Left colon (tissue), 2 donors: ENCODE measurements at regions not wholly inside any gene's neighbourhood (a gene's known extent, or its start where the extent isn't known, plus 50 kb on each side); places are given as distances from the start of the nearest gene placed in this dataset.

Experiments
- ATAC-seq: fragments of 200-7000 bp; cut with Tn5 transposase; one replicate; pipeline ENCODE4 v1.9.1; 2020; ENCODE audit warnings: mild to moderate bottlenecking, moderate library complexity
- DNase-seq, 2 donors: peaks; one replicate each; pipeline ENCODE4 v3.0.0-alpha.2; 2020
- intact Hi-C, 2 donors: fragments of 100-400 bp; cut with DNase I in 1 of 2; cut with micrococcal nuclease in 1 of 2; formaldehyde crosslinking; loops; one replicate each; pipeline versions ENCODE4 v1.11.2 to v1.14.0; 2022; cut with DNase I, micrococcal nuclease
- donor health status: DM: no; HTN: no; CAD: no.
- donor health status: DM: yes; HTN: yes; CAD: no.

- intact Hi-C loops = no loop called here
- no peak for DNase-seq
- no peak for ATAC-seq
These were observed 590.0 kb downstream of the BCOR start for GRCh38 chrX:39507617-39508299.

- ATAC-seq (no peak), DNase-seq (no peak)
- intact Hi-C loops = no loop called here
These were observed 589.5 kb downstream of the BCOR start for GRCh38 chrX:39508300-39508692.

- ATAC-seq (no peak), DNase-seq (no peak)
- intact Hi-C loops = no loop called here
These were observed 588.6 kb downstream of the BCOR start for GRCh38 chrX:39509157-39509556.

- intact Hi-C loops = no loop called here
- DNase-seq (no peak), ATAC-seq (no peak)
These were observed 583.9 kb downstream of the BCOR start for GRCh38 chrX:39513836-39514235.

- intact Hi-C loops = no loop called here
- ATAC-seq (no peak), DNase-seq (no peak)
These were observed 583.0 kb downstream of the BCOR start for GRCh38 chrX:39514801-39515200.

GRCh38 chrX:39516427-39516841, 581.3 kb downstream of the BCOR start:
- DNase-seq (no peak), ATAC-seq (no peak)
- intact Hi-C loops = no loop called here

- ATAC-seq = no peak
- DNase-seq = no peak
- intact Hi-C loops = no loop called here
These were observed 579.2 kb downstream of the BCOR start for GRCh38 chrX:39518476-39519029.

- no peak for ATAC-seq
- intact Hi-C loops = no loop called here
- peak in 1 of 2 donors; percentile 11 for DNase-seq
These were observed 578.7 kb downstream of the BCOR start for GRCh38 chrX:39519030-39519488.

- intact Hi-C loops = no loop called here
- DNase-seq (no peak), ATAC-seq (no peak)
These were observed 578.0 kb downstream of the BCOR start for GRCh38 chrX:39519566-39520301.

GRCh38 chrX:39525758-39526157, 572.0 kb downstream of the BCOR start:
- DNase-seq (no peak), ATAC-seq (no peak)
- intact Hi-C loops = no loop called here

GRCh38 chrX:39527025-39527424, 570.7 kb downstream of the BCOR start:
- DNase-seq (no peak), ATAC-seq (no peak)
- intact Hi-C loops = no loop called here

- DNase-seq (no peak), ATAC-seq (no peak)
- intact Hi-C loops = no loop called here
These were observed 569.4 kb downstream of the BCOR start for GRCh38 chrX:39528161-39528916.

GRCh38 chrX:39532761-39533160, 565.0 kb downstream of the BCOR start:
- intact Hi-C loops = no loop called here
- DNase-seq = no peak
- no peak for ATAC-seq

- no peak for DNase-seq
- ATAC-seq = no peak
- intact Hi-C loops = no loop called here
These were observed 562.8 kb downstream of the BCOR start for GRCh38 chrX:39534949-39535348.

GRCh38 chrX:39536211-39536610, 561.5 kb downstream of the BCOR start:
- intact Hi-C loops = no loop called here
- DNase-seq (no peak), ATAC-seq (no peak)

- DNase-seq = no peak
- intact Hi-C loops = no loop called here
- ATAC-seq = no peak
These were observed 555.9 kb downstream of the BCOR start for GRCh38 chrX:39541881-39542280.

GRCh38 chrX:39542316-39542715, 555.4 kb downstream of the BCOR start:
- ATAC-seq (no peak), DNase-seq (no peak)
- intact Hi-C loops = no loop called here

- no peak for ATAC-seq
- intact Hi-C loops = no loop called here
- DNase-seq = no peak
These were observed 546.9 kb downstream of the BCOR start for GRCh38 chrX:39550795-39551361.

- no peak for ATAC-seq
- no peak for DNase-seq
- intact Hi-C loops = no loop called here
These were observed 546.0 kb downstream of the BCOR start for GRCh38 chrX:39551762-39552161.
